Psoas muscle (tissue), 7 donors: ENCODE measurements at regions not wholly inside any gene's neighbourhood (a gene's known extent, or its start where the extent isn't known, plus 50 kb on each side); places are given as distances from the start of the nearest gene placed in this dataset.

Source experiments
- ATAC-seq, 4 donors: fragments of 200-7000 bp; cut with Tn5 transposase; one replicate each; pipeline ENCODE4 v1.9.1; 2020; ENCODE audit warnings: moderate library complexity in 3 of 4, mild to moderate bottlenecking in 2 of 4
- DNase-seq, 2 donors: peaks; one replicate each; pipeline ENCODE4 v3.0.0-alpha.2; 2020
- H3K27ac ChIP-seq: fragments of 200-600 bp; one replicate; pipeline ENCODE4 v1.8.0; 2022
- H3K27me3 ChIP-seq, 3 donors: fragments of 200-600 bp in 1 of 3; one replicate each; pipeline versions ENCODE4 v1.6.1 to v1.8.0; 2013 to 2022; ENCODE audit warnings: low read length in 2 of 3, mild to moderate bottlenecking in 2 of 3, moderate library complexity in 1 of 3; ENCODE audit not compliant: insufficient read depth in 3 of 3
- H3K36me3 ChIP-seq, 2 donors: fragments of 200-600 bp in 1 of 2; one replicate each; pipeline versions ENCODE4 v1.6.1 to v1.8.0; 2013 to 2022; ENCODE audit warnings: low read depth in 1 of 2, mild to moderate bottlenecking in 1 of 2, moderate library complexity in 1 of 2; ENCODE audit not compliant: insufficient read depth in 1 of 2
- H3K4me1 ChIP-seq: fragments of 200-600 bp; one replicate; pipeline ENCODE4 v1.8.0; 2022
- H3K4me3 ChIP-seq: fragments of 200-600 bp; one replicate; pipeline ENCODE4 v1.8.0; 2022; ENCODE audit warnings: mild to moderate bottlenecking
- H3K9me3 ChIP-seq: fragments of 200-600 bp; one replicate; pipeline ENCODE4 v1.8.0; 2022
- WGBS, 3 donors: extraction: QIAGEN DNeasy Blood & Tissue Kit; methylation state at CpG; one replicate each; pipeline versions ENCODE4 v1.1.6 to v1.1.7; 2013; 5-methylcytosine and 5-hydroxymethylcytosine counted together
- intact Hi-C, 2 donors: fragments of 100-400 bp; cut with DNase I; formaldehyde crosslinking; loops; one replicate each; pipeline versions ENCODE4 v1.11.0 to v1.14.2; 2022
- TF ChIP-seq, protein P1 (sequence below): fragments of 200-600 bp; IDR thresholded peaks from one replicate; pipeline ENCODE4 v1.8.0; 2022; ENCODE audit warnings: antibody characterized with exemption
- donor health status: healthy with polysubstance abuse.
- donor health status: DM: no; HTN: no; CAD: no; lungs with moderate emphysema.
- donor health status: Bipolar disorder and iron deficiency.
- donor health status: healthy.
- donor health status: DM: yes; HTN: yes; CAD: no.
- donor health status: DM: no; HTN: no; CAD: no.
- donor health status: DM: yes; HTN: yes; CAD: no.

DNA sequence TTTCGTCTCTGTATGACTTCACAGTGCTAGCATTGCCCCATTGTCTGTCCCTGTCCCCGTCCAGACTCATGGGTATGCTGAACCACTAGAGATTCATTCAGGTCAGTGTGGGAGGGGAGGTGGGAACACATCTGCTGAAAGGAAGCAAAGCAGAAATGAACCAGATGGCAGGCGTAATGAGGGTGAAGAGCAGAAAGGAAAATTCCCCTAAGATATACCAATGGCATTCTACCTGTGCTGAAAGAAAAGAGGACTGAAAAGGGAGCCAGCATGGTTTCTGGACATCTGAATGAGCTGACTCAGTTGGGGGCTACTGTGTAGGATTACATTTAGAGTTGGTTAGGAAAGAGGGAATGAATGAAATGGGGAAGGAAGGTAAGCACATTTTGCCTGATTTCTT, 678.7 kb downstream of the MAT2B start:
- 65 to 78% (median 69%) methylated on average over 3 of the region's 3 CpGs for WGBS, 3 donors
- H3K9me3 ChIP-seq, result no peaks in the 10 kb centered on the region
- no peak overlapping the region for H3K27ac ChIP-seq
- no peak overlapping the region for H3K4me3 ChIP-seq
- H3K4me1 ChIP-seq, result no peaks in the 10 kb centered on the region
- TF ChIP-seq, protein P1, sequence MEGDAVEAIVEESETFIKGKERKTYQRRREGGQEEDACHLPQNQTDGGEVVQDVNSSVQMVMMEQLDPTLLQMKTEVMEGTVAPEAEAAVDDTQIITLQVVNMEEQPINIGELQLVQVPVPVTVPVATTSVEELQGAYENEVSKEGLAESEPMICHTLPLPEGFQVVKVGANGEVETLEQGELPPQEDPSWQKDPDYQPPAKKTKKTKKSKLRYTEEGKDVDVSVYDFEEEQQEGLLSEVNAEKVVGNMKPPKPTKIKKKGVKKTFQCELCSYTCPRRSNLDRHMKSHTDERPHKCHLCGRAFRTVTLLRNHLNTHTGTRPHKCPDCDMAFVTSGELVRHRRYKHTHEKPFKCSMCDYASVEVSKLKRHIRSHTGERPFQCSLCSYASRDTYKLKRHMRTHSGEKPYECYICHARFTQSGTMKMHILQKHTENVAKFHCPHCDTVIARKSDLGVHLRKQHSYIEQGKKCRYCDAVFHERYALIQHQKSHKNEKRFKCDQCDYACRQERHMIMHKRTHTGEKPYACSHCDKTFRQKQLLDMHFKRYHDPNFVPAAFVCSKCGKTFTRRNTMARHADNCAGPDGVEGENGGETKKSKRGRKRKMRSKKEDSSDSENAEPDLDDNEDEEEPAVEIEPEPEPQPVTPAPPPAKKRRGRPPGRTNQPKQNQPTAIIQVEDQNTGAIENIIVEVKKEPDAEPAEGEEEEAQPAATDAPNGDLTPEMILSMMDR, result no peak
- H3K36me3 ChIP-seq, result no peaks in the 10 kb centered on the region
- no peaks in the 10 kb centered on the region for H3K27me3 ChIP-seq
- ATAC-seq, result no peak
- no peak for DNase-seq
- intact Hi-C loops, result no loop called here

DNA sequence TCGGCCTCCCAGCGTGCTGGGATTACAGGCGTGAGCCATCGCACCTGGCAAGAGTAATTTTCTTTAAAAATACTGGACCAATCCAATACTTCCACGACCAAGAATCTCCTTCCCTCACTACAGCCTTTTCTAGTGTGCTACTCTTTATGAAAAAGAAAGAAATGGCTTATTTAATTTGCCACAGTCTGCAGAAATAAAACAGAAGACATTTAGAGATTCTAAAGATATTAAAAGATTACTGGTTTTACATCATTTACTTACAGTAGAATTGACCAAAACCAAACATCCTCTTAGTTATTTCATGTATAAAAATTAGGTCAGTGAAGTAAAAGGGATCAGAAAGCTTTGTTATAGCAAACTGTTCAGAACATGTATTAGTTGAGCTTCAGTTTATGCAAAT, 679.6 kb downstream of the MAT2B start:
- no peak overlapping the region for H3K27ac ChIP-seq
- H3K27me3 ChIP-seq, result no peaks in the 10 kb centered on the region
- H3K36me3 ChIP-seq, result no peaks in the 10 kb centered on the region
- H3K4me1 ChIP-seq, result no peaks in the 10 kb centered on the region
- WGBS, 3 donors, result 55 to 70% (median 63%) methylated on average over 5 of the region's 5 CpGs
- H3K9me3 ChIP-seq, result no peaks in the 10 kb centered on the region
- DNase-seq (no peak), ATAC-seq (no peak)
- TF ChIP-seq, protein P1, result no peak
- no peak overlapping the region for H3K4me3 ChIP-seq
- intact Hi-C loops, result no loop called here

DNA sequence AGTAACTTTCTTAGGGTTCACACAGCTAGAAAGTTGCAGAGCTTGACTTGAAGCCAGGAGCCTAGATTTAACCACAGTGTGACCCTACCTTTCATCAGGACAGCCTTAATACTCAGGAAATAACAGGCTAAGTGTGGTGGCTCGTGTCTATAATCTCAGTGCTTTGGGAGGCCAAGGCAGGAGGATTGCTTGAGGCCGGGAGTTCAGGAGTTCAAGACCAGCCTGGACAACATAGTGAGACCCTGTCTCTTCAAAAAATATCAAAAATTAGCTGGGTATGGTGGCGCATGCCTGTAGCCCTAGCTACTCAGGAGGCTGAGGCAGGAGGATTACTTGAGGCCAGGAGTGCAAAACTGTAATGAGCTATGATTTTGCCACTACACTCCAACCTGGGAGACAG, 681.1 kb downstream of the MAT2B start:
- H3K4me3 ChIP-seq, result no peak overlapping the region
- H3K36me3 ChIP-seq, result no peaks in the 10 kb centered on the region
- no peaks in the 10 kb centered on the region for H3K4me1 ChIP-seq
- ATAC-seq (no peak), DNase-seq (no peak)
- WGBS, 3 donors, result 81 to 85% (median 83%) methylated on average over 3 of the region's 3 CpGs
- no peak overlapping the region for H3K27ac ChIP-seq
- H3K27me3 ChIP-seq, result no peaks in the 10 kb centered on the region
- intact Hi-C loops, result no loop called here
- H3K9me3 ChIP-seq, result no peaks in the 10 kb centered on the region
- TF ChIP-seq, protein P1, result no peak

DNA sequence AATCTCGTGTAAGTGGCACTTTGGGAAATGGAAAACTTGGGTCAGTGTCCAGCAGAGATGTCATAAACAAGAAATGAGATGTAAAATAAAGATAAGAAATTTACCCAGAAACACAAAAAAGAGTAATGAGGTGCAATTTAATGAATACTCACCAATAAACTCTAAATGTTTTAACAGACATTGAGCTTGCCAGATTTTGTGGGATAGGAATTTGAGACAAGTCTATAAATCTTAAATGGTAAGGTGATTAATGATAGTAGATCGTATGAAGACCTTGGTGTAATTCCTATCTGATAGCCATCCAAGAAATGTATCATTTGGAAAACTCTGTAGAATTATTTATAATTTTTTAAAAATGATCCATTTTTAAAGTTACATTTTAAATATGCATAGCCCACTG, 682.4 kb downstream of the MAT2B start:
- no peak overlapping the region for H3K27ac ChIP-seq
- no peaks in the 10 kb centered on the region for H3K27me3 ChIP-seq
- no peaks in the 10 kb centered on the region for H3K9me3 ChIP-seq
- TF ChIP-seq, protein P1, result no peak
- H3K36me3 ChIP-seq, result no peaks in the 10 kb centered on the region
- ATAC-seq, result no peak
- intact Hi-C loops, result no loop called here
- DNase-seq, result no peak
- no peak overlapping the region for H3K4me3 ChIP-seq
- no peaks in the 10 kb centered on the region for H3K4me1 ChIP-seq
- 49 to 57% (median 56%) methylated on average over 2 of the region's 2 CpGs for WGBS, 3 donors

DNA sequence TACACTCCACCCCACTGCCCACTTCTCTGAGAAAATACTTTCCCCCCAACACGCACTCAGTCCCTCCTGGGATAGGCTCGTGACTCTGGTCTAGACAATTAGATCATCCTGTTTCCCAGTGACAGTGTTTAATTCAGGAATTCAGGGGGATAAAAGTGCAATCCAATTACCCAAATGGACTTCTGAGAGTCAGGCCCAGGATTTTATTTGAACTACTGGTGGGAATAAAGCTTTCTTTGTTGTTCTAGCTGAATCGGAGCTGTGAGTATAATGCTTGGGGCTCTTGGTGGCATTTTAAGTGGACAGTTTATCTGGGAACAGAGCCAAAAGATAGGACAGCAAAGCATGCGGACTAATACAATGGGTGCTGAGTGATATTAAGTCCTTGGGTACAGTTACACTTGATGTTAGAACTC, 683.3 kb downstream of the MAT2B start:
- TF ChIP-seq, protein P1, result no peak
- no peaks in the 10 kb centered on the region for H3K9me3 ChIP-seq
- H3K4me1 ChIP-seq, result no peaks in the 10 kb centered on the region
- no peak for ATAC-seq
- DNase-seq, result no peak
- no peaks in the 10 kb centered on the region for H3K36me3 ChIP-seq
- intact Hi-C loops, result no loop called here
- no peaks in the 10 kb centered on the region for H3K27me3 ChIP-seq
- no peak overlapping the region for H3K4me3 ChIP-seq
- 18 to 26% (median 21%) methylated on average over 4 of the region's 4 CpGs for WGBS, 3 donors
- no peak overlapping the region for H3K27ac ChIP-seq
